ENCODE measurements at regions not wholly inside any gene's neighbourhood (a gene's known extent, or its start where the extent isn't known, plus 50 kb on each side); places are given as distances from the start of the nearest gene placed in this dataset.

DNA sequence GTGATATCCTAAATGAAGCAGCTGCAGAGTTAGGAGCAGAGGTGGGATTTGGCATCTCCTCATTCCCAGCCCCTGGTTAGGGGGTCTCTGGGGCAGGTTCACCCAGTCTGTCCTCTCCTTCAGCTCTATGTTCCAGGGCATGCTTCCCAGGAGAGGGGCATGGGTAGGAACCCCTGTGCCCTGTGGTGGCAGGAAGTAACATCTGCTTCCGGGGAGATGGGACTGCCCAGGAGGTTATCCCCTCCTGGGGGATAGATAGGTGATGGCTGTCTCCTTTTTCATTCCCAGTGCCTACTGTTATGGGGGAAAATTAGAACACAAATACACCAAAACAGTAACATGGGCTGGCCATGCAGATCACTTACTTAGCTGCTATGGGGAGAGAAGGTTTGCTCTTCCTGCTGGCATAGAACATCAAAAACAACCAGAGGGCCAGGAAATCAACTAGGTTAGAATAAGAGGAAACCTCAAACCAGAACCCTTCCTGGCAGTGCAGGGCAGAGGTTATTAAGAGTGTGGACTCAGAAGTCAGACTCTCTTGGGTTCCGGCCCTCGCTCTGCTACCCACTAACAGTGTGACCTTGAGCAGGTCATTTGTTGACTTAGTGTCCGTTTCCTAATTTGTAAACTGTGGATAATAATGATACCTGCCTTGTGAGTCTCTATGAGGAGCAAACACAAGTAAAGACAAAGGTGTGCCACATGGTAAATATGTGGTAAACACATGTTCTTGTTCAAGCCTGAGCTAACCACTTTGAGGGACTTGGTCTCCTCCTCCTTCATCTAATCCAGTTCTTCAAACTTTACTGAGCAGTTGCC lies 157.8 kb upstream of the JUN start:
- no peak for TF ChIP-seq YY1 (IDR thresholded peaks at IDR 0.05; ENCODE audit: low read depth)
- TF ChIP-seq CREB1 (IDR thresholded peaks at IDR 0.05; ENCODE audit: low read depth), result no peak
- TF ChIP-seq EP300 (IDR thresholded peaks at IDR 0.05; ENCODE audit: borderline replicate concordance), result no peak
- TF ChIP-seq EGR1 (IDR thresholded peaks at IDR 0.05), result no peak
- no peak for TF ChIP-seq RAD21 (IDR thresholded peaks at IDR 0.05; ENCODE audit: low read depth)
- TF ChIP-seq CEBPB (IDR thresholded peaks at IDR 0.05), result no peak
- TF ChIP-seq, protein P1, sequence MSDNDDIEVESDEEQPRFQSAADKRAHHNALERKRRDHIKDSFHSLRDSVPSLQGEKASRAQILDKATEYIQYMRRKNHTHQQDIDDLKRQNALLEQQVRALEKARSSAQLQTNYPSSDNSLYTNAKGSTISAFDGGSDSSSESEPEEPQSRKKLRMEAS (IDR thresholded peaks at IDR 0.05), result no peak
- TF ChIP-seq TCF12 (IDR thresholded peaks at IDR 0.05; ENCODE audit: low read depth), result no peak

All from Ishikawa (cell line).